ENCODE measurements at regions not wholly inside any gene's neighbourhood (a gene's known extent, or its start where the extent isn't known, plus 50 kb on each side); places are given as distances from the start of the nearest gene placed in this dataset.

- DNase-seq: no peak
These were observed 394.2 kb upstream of the LYPLAL1 start for GRCh38 chr1:218779341-218780100.

DNA sequence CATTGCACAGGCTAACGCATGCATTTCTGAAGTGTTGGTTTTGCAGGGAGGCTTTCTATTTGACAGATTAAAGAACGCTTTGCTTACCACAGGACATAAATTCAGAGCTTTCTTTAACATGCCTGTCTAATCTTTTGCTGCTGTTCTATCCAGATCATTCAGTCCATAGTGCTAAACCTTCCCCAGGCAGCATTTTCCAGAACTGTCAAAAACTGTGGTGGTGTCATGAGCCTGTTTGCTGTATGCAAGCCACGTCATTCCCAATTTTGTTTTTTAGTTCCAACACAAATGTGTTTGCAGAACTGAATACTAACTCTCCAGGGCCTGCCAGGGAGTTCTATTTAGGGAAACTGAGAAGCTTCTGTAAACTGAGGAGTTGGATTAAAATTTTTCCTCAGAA lies 390.5 kb upstream of the LYPLAL1 start:
- DNase-seq: no peak

- no peak for DNase-seq
These were observed 389.8 kb upstream of the LYPLAL1 start for GRCh38 chr1:218783916-218784315.

DNA sequence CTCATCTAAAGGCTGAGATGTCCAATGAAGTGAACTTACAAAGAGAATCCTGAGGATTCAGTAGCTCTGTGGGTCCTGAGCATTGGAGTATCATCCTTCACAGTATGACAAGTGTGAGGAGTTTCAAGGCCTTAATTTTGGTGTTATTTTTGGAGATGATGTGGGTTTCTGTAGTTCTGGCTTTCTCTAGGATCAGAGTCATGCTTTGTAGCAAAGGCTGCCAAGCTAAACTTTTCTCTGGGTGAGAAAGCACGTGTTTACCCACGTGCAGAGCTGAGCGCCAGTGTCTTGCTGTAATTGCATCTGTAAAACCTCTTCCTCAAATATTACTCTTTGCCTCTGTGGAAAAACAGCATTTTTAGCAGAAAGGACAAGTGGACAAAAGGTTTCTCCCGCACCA lies 387.8 kb upstream of the LYPLAL1 start:
- DNase-seq: no peak

GRCh38 chr1:218787826-218788225 lies 385.9 kb upstream of the LYPLAL1 start:
- DNase-seq: no peak

DNA sequence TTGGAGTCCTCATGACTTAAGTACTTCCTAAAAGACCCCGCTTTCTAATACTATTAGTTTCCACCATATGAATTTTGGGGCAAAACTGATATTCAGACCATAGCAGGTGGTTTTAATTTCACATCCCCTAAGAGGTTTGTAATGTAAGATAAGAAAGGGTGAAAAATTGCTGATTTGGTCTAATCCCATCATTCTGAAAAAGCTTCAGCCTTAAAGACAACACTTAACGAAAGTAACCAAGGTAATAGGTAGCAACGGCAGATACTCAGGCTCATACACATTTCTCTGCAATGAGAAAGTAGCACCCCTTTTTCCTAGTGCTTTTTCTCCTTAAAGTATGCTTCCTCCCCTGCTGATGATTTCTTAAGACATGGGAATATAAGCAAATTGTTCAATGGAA lies 376.9 kb upstream of the LYPLAL1 start:
- DNase-seq: no peak

- no peak for DNase-seq
These were observed 370.9 kb upstream of the LYPLAL1 start for GRCh38 chr1:218802799-218803198.

DNA sequence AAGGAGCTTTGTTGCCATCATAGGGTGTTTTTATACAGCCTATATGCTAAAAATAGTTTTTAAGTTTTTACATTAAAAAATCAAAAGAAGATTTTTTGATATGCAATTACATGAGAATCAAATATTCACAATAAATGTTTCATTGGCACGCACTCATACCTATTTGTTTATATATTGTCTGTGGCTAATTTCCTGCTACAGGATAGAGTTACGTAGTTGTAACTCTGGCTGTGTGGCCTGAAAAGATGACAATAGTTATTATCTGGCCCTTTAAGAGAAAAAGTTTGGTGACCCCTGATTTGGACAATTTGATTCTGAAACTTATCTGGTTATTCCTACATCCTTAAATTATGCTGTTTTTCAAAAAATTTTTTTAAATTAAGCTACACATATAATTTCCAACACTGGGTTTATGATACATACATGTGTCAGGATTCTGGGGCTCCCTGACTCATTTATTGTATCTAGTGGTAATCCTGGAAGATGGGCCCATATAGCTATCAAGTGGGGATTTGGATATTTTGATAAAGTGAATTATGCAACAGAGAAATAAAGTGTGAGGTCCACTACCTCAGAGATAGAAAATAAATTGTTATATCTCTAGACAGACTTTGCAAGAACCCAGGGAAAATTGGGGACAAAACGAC lies 370.2 kb upstream of the LYPLAL1 start:
- no peak for DNase-seq

DNA sequence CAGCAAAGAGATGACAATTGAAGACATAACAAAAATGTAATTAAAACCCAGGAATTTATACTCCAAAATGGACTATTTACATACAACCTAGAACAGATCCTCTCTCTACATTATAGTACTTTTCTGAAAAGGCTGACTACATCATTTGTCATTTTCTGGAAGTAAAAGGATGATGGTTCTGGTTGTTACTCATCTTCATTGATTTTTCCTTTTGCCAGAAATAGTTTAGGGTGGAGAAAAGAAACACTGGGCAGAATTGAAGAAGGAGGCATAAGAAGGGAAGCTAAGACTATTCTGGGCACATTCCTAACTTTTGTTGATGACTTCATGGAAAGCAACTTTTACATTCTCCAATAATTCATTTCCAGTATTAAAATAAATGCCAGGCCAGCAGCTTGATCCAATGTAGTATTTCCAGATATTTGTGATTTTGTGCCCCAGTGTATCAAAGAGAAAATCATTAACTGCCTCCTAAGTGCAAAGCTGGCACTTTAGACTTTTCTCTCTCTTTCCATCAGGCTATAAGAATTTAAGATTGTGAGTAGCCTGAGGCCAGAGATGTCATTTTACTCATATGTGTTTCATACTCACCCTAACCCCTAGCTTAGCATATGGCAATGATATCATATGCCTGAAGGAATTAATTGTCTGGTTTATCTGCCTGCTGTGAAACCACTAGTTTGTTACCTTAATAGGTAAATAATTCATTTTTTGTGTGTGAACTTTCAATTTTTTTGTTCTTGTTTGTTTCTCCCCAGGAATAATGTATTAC lies 369.5 kb upstream of the LYPLAL1 start:
- DNase-seq: no peak

DNA sequence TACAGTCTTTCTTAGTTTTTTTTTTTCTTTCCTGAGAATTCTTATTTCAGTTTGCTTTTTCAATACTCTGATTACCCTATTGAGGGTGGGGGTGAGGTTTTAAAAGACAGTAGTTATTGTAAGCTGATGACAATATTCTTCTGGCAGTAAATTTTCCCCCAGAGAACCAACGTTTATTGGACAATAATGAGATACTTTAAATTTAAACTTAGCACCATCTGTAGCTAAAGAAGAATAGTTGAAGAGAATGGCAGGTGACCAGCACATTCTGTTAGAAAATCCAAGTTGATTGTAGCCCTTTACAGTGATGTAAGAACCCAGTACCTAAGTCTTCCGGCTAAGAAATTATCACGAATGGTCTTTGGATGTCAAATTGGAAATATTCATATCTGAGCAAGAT lies 364.6 kb upstream of the LYPLAL1 start:
- DNase-seq: no peak

- DNase-seq: no peak
These were observed 364.1 kb upstream of the LYPLAL1 start for GRCh38 chr1:218809625-218810024.

GRCh38 chr1:218810306-218810705 lies 363.4 kb upstream of the LYPLAL1 start:
- DNase-seq: no peak

- no peak for DNase-seq
These were observed 362.2 kb upstream of the LYPLAL1 start for GRCh38 chr1:218811497-218811896.

DNA sequence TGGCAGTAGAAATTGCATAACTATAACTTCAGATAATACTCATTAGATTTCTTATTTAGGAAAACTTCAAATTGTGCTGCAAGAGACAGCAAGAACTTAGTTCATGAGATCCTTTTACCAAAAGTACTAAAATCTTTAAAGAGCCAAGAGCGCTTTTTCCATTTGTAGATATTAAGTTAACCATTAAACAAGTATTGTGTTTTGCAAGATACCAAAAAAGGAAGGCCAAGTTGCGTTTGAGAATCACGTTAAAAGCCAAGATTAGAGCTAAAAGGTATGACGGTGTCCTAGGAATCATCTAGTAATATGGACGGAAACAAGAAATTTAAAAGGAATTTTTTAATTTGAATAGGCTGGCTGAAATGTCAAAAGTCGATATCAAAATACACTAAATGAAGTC lies 361.3 kb upstream of the LYPLAL1 start:
- DNase-seq: no peak

GRCh38 chr1:218813237-218813636 lies 360.4 kb upstream of the LYPLAL1 start:
- no peak for DNase-seq

DNA sequence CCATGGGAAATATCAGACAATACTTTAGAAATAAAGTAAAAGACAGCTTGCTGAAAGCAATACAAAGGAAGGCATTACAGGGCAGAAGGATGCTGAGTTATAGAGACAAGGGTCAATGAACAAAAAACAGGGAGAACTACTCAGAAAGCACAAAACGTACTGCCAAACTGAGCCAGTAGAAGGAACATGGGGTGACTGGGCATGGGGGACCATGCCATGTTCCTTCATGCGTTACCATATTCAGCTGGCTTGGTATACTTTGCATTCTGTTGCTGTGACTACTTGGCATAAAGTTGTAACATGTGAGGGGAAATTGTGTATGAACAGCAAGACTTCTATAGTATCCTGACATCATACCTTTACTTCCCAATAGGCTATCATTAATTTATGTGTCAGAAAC lies 358.6 kb upstream of the LYPLAL1 start:
- no peak for DNase-seq

DNA sequence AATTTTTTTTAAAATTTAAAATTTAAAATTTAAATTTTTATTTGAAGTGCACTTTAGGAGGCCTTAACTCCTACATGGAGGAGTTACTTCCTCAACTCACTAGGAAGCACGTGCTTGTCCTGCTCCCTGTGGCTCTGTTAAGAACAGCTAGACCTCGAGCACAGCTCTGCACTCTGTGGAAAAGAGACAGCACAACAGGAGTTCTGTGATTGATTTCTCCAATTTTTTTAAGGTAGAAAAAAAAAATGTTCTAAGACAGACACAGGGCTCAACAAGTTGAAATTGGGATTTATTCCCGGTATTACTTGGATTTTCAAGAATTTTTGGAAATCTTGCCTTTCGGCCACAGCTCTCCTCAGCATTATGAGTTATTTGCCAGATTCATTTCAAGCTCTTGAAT lies 356.6 kb upstream of the LYPLAL1 start:
- DNase-seq: no peak

DNA sequence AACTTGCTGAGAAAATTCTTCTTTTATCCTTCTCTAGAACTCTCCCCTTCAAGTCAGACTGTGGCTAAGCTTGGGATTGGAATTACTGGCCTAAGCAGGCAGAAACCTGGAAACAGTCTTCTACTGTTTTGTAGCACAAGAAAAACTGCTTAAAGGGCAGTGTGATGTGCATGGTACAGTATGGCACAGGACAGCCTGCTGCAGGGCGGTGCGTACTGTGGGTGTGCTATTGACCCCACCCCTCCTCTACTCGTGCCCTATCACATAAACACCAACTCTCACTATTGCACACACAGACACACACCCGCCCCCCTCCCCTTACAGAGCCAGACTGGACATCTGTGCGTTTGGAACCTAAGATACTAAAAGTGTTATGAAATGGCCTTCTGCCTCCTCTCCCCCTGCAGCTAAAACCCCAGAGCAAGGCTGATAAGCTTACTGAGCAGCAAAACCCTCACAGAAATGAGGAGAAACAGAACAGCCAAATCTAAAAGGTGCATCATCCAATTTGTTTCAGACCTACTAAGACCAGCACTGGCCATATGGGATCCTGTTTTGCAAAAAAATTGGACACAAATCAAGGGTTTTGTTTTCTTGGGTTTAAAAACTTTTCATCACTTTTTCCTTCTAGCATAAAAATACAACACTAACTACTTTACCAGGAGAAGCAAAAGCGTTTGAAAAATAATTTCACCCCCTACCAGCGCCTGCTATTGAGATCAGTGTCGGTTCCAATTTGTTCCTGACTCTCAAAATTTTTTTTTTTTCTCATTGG lies 355.8 kb upstream of the LYPLAL1 start:
- DNase-seq: no peak

- no peak for DNase-seq
These were observed 350.3 kb upstream of the LYPLAL1 start for GRCh38 chr1:218823291-218823900.

DNA sequence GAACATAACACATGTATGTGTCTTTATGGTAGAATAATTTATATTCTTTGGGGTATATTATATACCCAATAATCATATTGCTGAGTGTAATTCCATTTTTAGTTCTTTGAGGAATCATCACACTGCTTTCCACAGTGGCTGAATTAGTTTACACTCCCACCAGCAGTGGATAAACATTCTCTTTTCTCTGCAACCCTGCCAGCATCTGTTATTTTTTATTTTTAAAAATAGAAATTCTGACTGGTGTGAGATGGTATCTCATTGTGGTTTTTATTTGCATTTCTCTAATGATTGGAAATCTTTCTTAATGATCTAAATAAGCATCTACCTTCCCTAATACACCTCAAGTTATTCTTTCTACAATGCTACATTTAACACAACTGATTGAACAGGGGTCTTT lies 346.2 kb upstream of the LYPLAL1 start:
- no peak for DNase-seq

DNA sequence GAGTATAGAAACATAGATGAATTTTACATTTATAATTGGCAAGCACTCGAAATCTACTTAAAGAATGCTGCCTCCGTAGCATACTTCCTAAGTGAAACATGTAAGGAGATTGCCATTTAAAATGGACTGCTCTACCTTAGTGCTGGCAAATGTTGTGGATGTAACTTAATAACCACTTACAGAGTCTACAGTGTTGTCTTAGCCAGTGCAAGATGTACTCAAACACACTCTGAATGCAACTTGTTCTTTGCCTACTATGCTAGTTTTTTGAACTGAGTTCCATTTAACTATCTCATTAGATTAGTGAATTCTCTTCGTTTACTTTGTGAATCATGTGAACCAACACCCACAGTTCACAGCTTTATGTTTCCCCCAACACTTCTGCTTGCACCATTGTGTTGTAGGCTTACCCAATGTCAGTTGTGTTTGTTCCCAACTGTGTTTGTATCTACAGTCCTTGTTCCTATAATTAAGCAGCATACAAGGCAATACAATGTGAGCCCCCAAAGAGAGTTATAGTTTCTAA lies 345.5 kb upstream of the LYPLAL1 start:
- no peak for DNase-seq

DNA sequence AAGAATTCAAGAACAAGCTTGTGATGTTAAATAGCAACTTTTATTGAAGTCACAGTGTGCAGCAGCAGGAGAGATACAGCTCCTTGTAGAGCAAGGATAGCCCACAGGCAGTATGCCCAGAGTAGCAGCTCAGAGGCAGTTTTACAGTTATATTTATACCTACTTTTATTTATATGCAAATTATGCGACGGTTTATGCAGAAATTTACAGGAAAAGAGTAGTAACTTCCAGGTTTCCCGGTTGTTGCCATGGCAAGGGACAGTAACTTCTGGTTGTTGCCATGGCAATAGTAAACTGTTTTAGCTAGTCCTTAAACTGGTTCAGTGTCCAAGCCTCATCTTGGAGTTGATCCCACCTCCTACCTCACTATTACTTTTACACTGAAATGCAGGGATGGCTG lies 344.6 kb upstream of the LYPLAL1 start:
- no peak for DNase-seq

- DNase-seq: no peak
These were observed 338.1 kb upstream of the LYPLAL1 start for GRCh38 chr1:218835609-218836008.

All from activated CD8-positive, alpha-beta memory T cell treated with anti-CD3 and anti-CD28 coated beads, Interleukin-2, amount 50 U/mL, for 48 hours (primary cell).